Transverse colon (tissue), 4 donors: ENCODE measurements at regions not wholly inside any gene's neighbourhood (a gene's known extent, or its start where the extent isn't known, plus 50 kb on each side); places are given as distances from the start of the nearest gene placed in this dataset.

Experiments used
- DNase-seq: peaks from one replicate; pipeline ENCODE4 v3.0.0-alpha.2; 2019
- H3K27ac ChIP-seq, 4 donors: fragments of 200-600 bp; sonication (generic); 2 replicates each; pipeline ENCODE4 v1.5.1; 2016 to 2018; ENCODE audit warnings: inconsistent platforms in 4 of 4
- H3K27me3 ChIP-seq: fragments of 200-600 bp; sonication (generic); 2 replicates; pipeline ENCODE4 v1.5.1; 2017; ENCODE audit warnings: inconsistent platforms
- H3K36me3 ChIP-seq, 4 donors: fragments of 200-600 bp; sonication (generic); 2 replicates each; pipeline ENCODE4 v1.5.1; 2017 to 2019; ENCODE audit warnings: inconsistent platforms in 4 of 4
- H3K4me1 ChIP-seq, 4 donors: fragments of 200-600 bp; sonication (generic); 2 replicates each; pipeline ENCODE4 v1.5.1; 2017 to 2020; ENCODE audit warnings: inconsistent platforms in 4 of 4
- H3K4me3 ChIP-seq, 4 donors: fragments of 200-600 bp; sonication (generic); 1 replicate in 1 of 4; 2 replicates in 3 of 4; pipeline versions ENCODE4 v1.5.1 to v1.6.1; 2017 to 2019; ENCODE audit warnings: inconsistent platforms in 4 of 4
- H3K9me3 ChIP-seq, 2 donors: fragments of 200-600 bp; sonication (generic); 2 replicates each; pipeline ENCODE4 v1.5.1; 2017 to 2019; ENCODE audit warnings: inconsistent platforms in 2 of 2
- EP300 ChIP-seq: sonication (generic); formaldehyde crosslinking; IDR thresholded peaks from one replicate; pipeline ENCODE4 v1.6.1; 2017; ENCODE audit warnings: antibody characterized with exemption, low read depth
- POLR2A ChIP-seq: fragments of 450-650 bp; IDR thresholded peaks from one replicate; pipeline ENCODE4 v1.6.1; 2016; ENCODE audit warnings: antibody characterized with exemption, mild to moderate bottlenecking, moderate library complexity
- POLR2AphosphoS5 ChIP-seq, 3 donors: sonication (generic); formaldehyde crosslinking; IDR thresholded peaks; one replicate each; pipeline ENCODE4 v1.6.1; 2016; ENCODE audit warnings: antibody characterized with exemption in 3 of 3
- WGBS, 2 donors: methylation state at CpG; one replicate each; pipeline ENCODE4 v1.1.5; 2018; ENCODE audit warnings: low coverage in 1 of 2; 5-methylcytosine and 5-hydroxymethylcytosine counted together
- in situ Hi-C, 4 donors: fragments of 200-750 bp; cut with MboI; loops; one replicate each; pipeline versions ENCODE4 v1.15.0 to v1.15.1; 2017; ENCODE audit warnings: low sequenced_read_pairs in 3 of 4, low pct_ligation_motif_present in 1 of 4, low pct_unique_long_range_greater_than_20kb in 1 of 4
- intact Hi-C: fragments of 100-400 bp; cut with DNase I; formaldehyde crosslinking; loops from one replicate; pipeline ENCODE4 v1.15.1; 2023; ENCODE audit warnings: low total_unique reads
- TF ChIP-seq, protein P1 (sequence below), 5 experiments: fragments of 200-600 bp in 3 of 5; fragments of 450-650 bp in 2 of 5; sonication (generic) in 3 of 5; IDR thresholded peaks; 1 replicate in 2 of 5; 2 replicates in 3 of 5; pipeline ENCODE4 v1.5.1; 2016 to 2017; ENCODE audit warnings: antibody characterized with exemption in 5 of 5, inconsistent platforms in 3 of 5, mild to moderate bottlenecking in 2 of 5, moderate library complexity in 1 of 5

DNA sequence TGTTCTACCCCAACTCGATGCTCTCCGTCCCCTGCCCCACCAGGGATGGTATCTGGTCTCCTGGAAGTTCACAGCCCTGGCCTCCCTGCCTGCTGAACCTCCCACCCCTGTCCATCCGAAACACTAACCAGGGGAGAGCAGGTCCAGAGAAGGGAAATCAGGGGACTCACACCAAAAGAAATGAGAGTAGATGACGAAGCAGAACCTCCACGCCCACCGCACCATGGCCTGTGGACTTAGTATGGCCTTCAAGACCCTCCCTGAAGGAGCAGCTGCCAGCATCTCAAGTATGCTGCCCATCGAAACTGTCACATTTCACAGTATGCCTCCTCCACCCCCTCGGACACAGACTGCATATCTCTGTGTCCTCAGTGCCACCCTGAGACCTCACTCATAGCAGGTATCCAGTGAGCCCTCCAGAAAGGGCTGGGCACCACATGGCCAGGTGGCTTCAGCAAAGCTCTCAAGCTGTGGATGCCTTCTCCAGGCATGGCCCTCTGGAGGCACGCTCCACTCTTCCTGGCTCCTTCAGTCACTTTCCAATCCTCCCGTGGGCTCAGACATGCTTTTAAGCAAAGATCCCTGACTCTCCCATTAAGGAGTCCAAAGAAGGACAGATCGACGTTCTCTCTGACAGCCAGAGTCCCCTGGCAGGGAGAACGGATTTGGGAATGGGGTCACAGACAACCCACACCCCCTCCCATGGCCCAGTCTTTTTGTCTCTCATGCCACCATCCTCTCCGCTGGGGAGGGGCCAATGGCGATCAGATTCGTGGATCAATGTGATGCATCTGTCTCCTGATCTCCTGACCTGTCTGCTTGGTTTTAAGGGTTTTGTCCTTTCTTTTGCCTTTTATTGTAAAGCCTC is 158.4 kb downstream of the ANKRD60 start:
- Histone ChIP-seq H3K27me3 (no peaks in the 10 kb centered on the region), H3K9me3 (no peaks in the 10 kb centered on the region), H3K27ac (no peak overlapping the region), H3K4me3 (no peak overlapping the region), H3K36me3 (no peaks in the 10 kb centered on the region), H3K4me1 (no peaks in the 10 kb centered on the region)
- in situ Hi-C loops (loop anchor here in 1 of 4 donors (25.0 kb wide), 1 partner anchor 92 kb away; a partner anchor contains a TSS), intact Hi-C loops (no loop called here)
- 83 to 91% methylated on average over 4 to 16 of the region's 16 CpGs for WGBS, 2 donors
- no peak for DNase-seq
- TF ChIP-seq, protein P1, sequence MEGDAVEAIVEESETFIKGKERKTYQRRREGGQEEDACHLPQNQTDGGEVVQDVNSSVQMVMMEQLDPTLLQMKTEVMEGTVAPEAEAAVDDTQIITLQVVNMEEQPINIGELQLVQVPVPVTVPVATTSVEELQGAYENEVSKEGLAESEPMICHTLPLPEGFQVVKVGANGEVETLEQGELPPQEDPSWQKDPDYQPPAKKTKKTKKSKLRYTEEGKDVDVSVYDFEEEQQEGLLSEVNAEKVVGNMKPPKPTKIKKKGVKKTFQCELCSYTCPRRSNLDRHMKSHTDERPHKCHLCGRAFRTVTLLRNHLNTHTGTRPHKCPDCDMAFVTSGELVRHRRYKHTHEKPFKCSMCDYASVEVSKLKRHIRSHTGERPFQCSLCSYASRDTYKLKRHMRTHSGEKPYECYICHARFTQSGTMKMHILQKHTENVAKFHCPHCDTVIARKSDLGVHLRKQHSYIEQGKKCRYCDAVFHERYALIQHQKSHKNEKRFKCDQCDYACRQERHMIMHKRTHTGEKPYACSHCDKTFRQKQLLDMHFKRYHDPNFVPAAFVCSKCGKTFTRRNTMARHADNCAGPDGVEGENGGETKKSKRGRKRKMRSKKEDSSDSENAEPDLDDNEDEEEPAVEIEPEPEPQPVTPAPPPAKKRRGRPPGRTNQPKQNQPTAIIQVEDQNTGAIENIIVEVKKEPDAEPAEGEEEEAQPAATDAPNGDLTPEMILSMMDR (IDR thresholded peaks at IDR 0.05), result no peak
- no peak for TF ChIP-seq POLR2A
- no peak for TF ChIP-seq POLR2AphosphoS5 (IDR thresholded peaks at IDR 0.05)
- TF ChIP-seq EP300, result no peak

GRCh38 chr20:58069207-58069606 is 159.2 kb downstream of the ANKRD60 start:
- intact Hi-C loops, result no loop called here
- in situ Hi-C loops, result loop anchor here in 1 of 4 donors (25.0 kb wide), 1 partner anchor 93 kb away; a partner anchor contains a TSS
- Histone ChIP-seq H3K36me3 (no peaks in the 10 kb centered on the region), H3K4me3 (no peak overlapping the region), H3K4me1 (no peaks in the 10 kb centered on the region), H3K27ac (no peak overlapping the region), H3K27me3 (no peaks in the 10 kb centered on the region), H3K9me3 (no peaks in the 10 kb centered on the region)
- whole genome bisulfite sequencing, 2 donors, result 70 to 94% methylated on average over 2 to 12 of the region's 12 CpGs
- TF ChIP-seq EP300 (no peak), POLR2AphosphoS5 (IDR thresholded peaks at IDR 0.05) (no peak), POLR2A (no peak)
- TF ChIP-seq, protein P1 (IDR thresholded peaks at IDR 0.05), result no peak
- no peak for DNase-seq

- in situ Hi-C loops, result loop anchor here in 1 of 4 donors (25.0 kb wide), 1 partner anchor 97 kb away; a partner anchor contains a TSS
- Histone ChIP-seq H3K4me1 (no peaks in the 10 kb centered on the region), H3K9me3 (peaks cover 0 to 4% of the 10 kb centered on the region in 2 donors), H3K36me3 (no peaks in the 10 kb centered on the region), H3K27ac (no peak overlapping the region), H3K4me3 (no peak overlapping the region), H3K27me3 (no peaks in the 10 kb centered on the region)
- intact Hi-C loops, result no loop called here
- WGBS, 2 donors, result 48% methylated on average over 6 of the region's 6 CpGs; no CpG with 5 or more reads in 1 of the 2 donors
- no peak for DNase-seq
- no peak for TF ChIP-seq POLR2AphosphoS5 (IDR thresholded peaks at IDR 0.05)
- TF ChIP-seq, protein P1 (IDR thresholded peaks at IDR 0.05), result no peak
- TF ChIP-seq EP300, result no peak
- no peak for TF ChIP-seq POLR2A
These were observed 162.7 kb downstream of the ANKRD60 start for GRCh38 chr20:58065508-58066361.
